ENCODE measurements at regions not wholly inside any gene's neighbourhood (a gene's known extent, or its start where the extent isn't known, plus 50 kb on each side); places are given as distances from the start of the nearest gene placed in this dataset.

GRCh38 chr2:12210016-12210933, 463.8 kb downstream of the LPIN1 start:
- Histone ChIP-seq H3K4me1 (no peaks in the 10 kb centered on the region), H3K4me2 (no peak overlapping the region), H3K27ac (no peak overlapping the region), H3K4me3 (no peak overlapping the region), H3K9me3 (no peaks in the 10 kb centered on the region)
- POLR2A ChIA-PET, result no interaction called here
- 37% methylated on average over 17 of the region's 17 CpGs for WGBS (ENCODE audit: missing lambda C conversion rate)
- CTCF ChIA-PET, result interaction anchor here (0.6 kb wide), 1 partner anchor 287 kb away, joined by 3 read pairs; no protein-coding TSS in a partner anchor
- FAIRE-seq, result no peak
- no peak for DNase-seq (ENCODE audit: low read depth in 1 of 2, low spot score in 1 of 2)
- ATAC-seq, result no peak
- TF ChIP-seq, protein P1, sequence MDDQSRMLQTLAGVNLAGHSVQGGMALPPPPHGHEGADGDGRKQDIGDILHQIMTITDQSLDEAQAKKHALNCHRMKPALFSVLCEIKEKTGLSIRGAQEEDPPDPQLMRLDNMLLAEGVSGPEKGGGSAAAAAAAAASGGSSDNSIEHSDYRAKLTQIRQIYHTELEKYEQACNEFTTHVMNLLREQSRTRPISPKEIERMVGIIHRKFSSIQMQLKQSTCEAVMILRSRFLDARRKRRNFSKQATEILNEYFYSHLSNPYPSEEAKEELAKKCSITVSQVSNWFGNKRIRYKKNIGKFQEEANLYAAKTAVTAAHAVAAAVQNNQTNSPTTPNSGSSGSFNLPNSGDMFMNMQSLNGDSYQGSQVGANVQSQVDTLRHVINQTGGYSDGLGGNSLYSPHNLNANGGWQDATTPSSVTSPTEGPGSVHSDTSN (IDR thresholded peaks at IDR 0.05), result no peak
- TF ChIP-seq KDM5A (IDR thresholded peaks at IDR 0.05) (no peak), HOXB13 (CRISPR knock-in tag; IDR thresholded peaks at IDR 0.05; ENCODE audit: low read depth) (no peak), HEYL (CRISPR knock-in tag; IDR thresholded peaks at IDR 0.05) (no peak), ATOH8 (CRISPR knock-in tag; IDR thresholded peaks at IDR 0.05; ENCODE audit: low read depth) (no peak), JUN (IDR thresholded peaks at IDR 0.05) (no peak), MYC (IDR thresholded peaks at IDR 0.05; ENCODE audit: borderline replicate concordance, low read length) (no peak), FOSB (CRISPR knock-in tag; IDR thresholded peaks at IDR 0.05) (no peak), ZSCAN20 (CRISPR knock-in tag; IDR thresholded peaks at IDR 0.05) (no peak), ZNF302 (CRISPR knock-in tag; IDR thresholded peaks at IDR 0.05) (no peak), HOXA7 (CRISPR knock-in tag; IDR thresholded peaks at IDR 0.05) (no peak), PHF8 (IDR thresholded peaks at IDR 0.05; ENCODE audit: borderline replicate concordance, low read depth) (no peak)
- TF ChIP-seq, protein P2, sequence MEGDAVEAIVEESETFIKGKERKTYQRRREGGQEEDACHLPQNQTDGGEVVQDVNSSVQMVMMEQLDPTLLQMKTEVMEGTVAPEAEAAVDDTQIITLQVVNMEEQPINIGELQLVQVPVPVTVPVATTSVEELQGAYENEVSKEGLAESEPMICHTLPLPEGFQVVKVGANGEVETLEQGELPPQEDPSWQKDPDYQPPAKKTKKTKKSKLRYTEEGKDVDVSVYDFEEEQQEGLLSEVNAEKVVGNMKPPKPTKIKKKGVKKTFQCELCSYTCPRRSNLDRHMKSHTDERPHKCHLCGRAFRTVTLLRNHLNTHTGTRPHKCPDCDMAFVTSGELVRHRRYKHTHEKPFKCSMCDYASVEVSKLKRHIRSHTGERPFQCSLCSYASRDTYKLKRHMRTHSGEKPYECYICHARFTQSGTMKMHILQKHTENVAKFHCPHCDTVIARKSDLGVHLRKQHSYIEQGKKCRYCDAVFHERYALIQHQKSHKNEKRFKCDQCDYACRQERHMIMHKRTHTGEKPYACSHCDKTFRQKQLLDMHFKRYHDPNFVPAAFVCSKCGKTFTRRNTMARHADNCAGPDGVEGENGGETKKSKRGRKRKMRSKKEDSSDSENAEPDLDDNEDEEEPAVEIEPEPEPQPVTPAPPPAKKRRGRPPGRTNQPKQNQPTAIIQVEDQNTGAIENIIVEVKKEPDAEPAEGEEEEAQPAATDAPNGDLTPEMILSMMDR (IDR thresholded peaks at IDR 0.05), result no peak

DNA sequence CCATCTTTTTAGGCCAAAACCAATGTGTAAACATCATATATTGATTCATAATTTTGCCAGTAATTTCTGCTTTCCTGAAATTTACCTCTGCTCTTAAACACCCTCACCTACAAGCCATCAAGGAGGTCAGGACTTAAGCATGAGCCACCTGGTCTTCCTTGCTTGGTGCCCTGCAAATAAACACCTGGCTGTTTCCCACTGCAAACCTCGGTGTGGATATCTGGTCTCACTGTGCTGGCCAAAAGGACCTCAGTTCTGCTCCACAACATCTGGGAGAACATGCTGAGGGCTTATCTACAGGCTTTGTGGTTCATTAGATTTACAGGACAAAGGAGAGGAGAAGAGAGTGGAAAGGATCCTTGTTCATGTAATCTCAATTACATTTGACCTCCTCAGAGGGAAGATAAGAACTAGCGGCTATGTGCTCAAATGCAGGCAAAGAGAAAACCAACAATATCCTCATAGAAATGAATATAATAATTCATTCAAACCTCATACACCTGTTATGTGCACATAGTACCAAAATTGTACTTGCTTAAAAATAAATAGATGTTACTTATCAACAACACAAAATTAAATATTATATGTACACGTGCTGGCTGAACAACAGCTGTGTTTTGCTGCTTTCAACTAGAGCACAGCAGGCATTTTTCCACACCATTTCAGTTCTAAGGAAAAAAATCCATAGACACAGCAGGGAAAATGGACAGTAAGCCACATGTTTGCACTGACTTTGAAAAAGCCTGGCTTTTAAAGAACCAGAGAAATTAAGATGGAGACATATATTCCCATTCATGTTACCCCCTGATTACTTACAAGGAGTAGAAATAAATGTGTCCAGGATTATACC, 465.1 kb downstream of the LPIN1 start:
- Histone ChIP-seq H3K27ac (no peak overlapping the region), H3K4me3 (no peak overlapping the region), H3K9me3 (no peaks in the 10 kb centered on the region), H3K4me2 (no peak overlapping the region), H3K4me1 (no peaks in the 10 kb centered on the region)
- 18% methylated on average over 3 of the region's 3 CpGs for WGBS (ENCODE audit: missing lambda C conversion rate)
- no peak for DNase-seq (ENCODE audit: low read depth in 1 of 2, low spot score in 1 of 2)
- no peak for ATAC-seq
- ChIA-PET CTCF (no interaction called here), POLR2A (no interaction called here)
- no peak for FAIRE-seq
- TF ChIP-seq SREBF2 (IDR thresholded peaks at IDR 0.05), result no peak
- no peak for TF ChIP-seq RAD21 (conservative IDR thresholded peaks at IDR 0.05 in 1 of 2, IDR thresholded peaks at IDR 0.05 in 1 of 2)
- no peak for TF ChIP-seq PHF8 (IDR thresholded peaks at IDR 0.05; ENCODE audit: borderline replicate concordance, low read depth)
- TF ChIP-seq KDM5A (IDR thresholded peaks at IDR 0.05), result no peak
- TF ChIP-seq, protein P3, sequence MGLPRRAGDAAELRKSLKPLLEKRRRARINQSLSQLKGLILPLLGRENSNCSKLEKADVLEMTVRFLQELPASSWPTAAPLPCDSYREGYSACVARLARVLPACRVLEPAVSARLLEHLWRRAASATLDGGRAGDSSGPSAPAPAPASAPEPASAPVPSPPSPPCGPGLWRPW (IDR thresholded peaks at IDR 0.05), result no peak
- TF ChIP-seq TP53 (CRISPR knock-in tag; IDR thresholded peaks at IDR 0.05), result no peak
- no peak for TF ChIP-seq FOXS1 (CRISPR knock-in tag; IDR thresholded peaks at IDR 0.05)
- no peak for TF ChIP-seq CHD2 (IDR thresholded peaks at IDR 0.05; ENCODE audit: low read length, partially characterized antibody)
- no peak for TF ChIP-seq FOSL2 (IDR thresholded peaks at IDR 0.05)
- no peak for TF ChIP-seq FOSL2 (CRISPR knock-in tag; IDR thresholded peaks at IDR 0.05)
- TF ChIP-seq BCL3 (IDR thresholded peaks at IDR 0.05), result no peak
- TF ChIP-seq JUN (IDR thresholded peaks at IDR 0.05), result no peak
- no peak for TF ChIP-seq KDM1A (IDR thresholded peaks at IDR 0.05; ENCODE audit: low read depth)
- no peak for TF ChIP-seq NPAS2 (CRISPR knock-in tag; IDR thresholded peaks at IDR 0.05; ENCODE audit: borderline replicate concordance)
- TF ChIP-seq, protein P4, sequence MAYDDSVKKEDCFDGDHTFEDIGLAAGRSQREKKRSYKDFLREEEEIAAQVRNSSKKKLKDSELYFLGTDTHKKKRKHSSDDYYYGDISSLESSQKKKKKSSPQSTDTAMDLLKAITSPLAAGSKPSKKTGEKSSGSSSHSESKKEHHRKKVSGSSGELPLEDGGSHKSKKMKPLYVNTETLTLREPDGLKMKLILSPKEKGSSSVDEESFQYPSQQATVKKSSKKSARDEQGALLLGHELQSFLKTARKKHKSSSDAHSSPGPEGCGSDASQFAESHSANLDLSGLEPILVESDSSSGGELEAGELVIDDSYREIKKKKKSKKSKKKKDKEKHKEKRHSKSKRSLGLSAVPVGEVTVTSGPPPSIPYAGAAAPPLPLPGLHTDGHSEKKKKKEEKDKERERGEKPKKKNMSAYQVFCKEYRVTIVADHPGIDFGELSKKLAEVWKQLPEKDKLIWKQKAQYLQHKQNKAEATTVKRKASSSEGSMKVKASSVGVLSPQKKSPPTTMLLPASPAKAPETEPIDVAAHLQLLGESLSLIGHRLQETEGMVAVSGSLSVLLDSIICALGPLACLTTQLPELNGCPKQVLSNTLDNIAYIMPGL (CRISPR knock-in tag; IDR thresholded peaks at IDR 0.05; ENCODE audit: borderline replicate concordance), result no peak
- no peak for TF ChIP-seq MAFK (IDR thresholded peaks at IDR 0.05; ENCODE audit: partially characterized antibody)
- TF ChIP-seq MAX (IDR thresholded peaks at IDR 0.05), result no peak
- no peak for TF ChIP-seq NR3C1 (IDR thresholded peaks at IDR 0.05)

Measured in A549 (cell line).